CD4-positive, alpha-beta T cell treated with Interleukin-21 for 1 hour (primary cell): ENCODE measurements at regions not wholly inside any gene's neighbourhood (a gene's known extent, or its start where the extent isn't known, plus 50 kb on each side); places are given as distances from the start of the nearest gene placed in this dataset.

Experiments used
- DNase-seq: peaks from one replicate; pipeline ENCODE4 v3.0.0-alpha.2; 2020

DNA sequence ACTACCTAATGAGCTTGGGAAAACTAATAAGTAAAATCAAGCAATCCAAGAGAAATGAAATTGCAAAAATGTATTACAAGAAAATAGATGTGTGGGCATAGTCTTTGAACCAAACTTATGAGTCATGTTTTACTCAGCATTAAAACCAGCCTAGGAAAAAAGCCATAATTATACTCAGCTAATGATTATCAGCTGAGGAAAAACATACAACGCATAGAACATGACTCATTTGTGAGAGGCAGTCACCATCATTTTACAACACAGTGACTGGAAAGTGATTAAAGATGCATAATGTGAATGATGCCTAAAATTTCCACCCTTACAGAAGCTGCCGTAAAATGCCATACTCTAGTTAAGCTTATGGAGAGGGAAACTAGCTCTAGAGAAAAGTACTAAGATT is 238.0 kb upstream of the EOMES start:
- DNase-seq = no peak

DNA sequence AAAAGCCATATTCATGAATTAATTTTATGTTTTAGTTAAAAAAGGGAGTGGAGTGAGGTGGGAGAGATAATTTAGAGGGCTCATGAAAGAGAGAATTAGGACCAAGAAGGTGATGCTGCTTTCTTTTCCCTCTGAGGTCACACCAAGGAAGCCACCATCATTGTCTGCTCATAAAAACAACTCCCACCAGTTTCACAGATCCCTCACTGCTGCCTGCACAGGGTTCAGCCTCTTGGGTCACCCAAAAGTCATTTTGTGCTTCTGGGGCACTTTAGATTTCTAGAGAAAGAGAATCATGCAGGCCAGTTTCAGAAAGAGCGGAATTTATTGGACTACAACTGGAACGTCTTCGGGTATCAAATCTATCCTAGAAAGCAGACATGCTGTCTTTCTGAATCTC is 241.4 kb upstream of the EOMES start:
- no peak for DNase-seq

DNA sequence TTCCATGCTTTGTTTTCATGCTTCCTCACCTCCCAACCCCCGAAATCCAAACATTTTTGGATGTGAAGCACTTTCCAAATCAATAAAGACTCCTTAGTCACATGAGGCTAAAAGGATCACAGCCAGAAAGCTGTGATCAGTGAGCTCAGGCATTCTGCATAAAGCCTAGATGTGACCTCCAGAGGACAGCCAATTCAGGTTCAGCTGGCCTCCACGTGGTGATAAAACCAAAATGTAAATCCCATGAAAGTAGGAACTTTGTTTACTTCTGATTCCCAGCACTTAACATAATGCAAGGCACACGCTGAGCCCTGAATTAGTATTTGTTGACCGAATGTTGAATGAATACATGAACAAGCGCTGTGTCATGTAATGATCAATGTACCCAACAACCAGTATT is 249.5 kb upstream of the EOMES start:
- no peak for DNase-seq

DNA sequence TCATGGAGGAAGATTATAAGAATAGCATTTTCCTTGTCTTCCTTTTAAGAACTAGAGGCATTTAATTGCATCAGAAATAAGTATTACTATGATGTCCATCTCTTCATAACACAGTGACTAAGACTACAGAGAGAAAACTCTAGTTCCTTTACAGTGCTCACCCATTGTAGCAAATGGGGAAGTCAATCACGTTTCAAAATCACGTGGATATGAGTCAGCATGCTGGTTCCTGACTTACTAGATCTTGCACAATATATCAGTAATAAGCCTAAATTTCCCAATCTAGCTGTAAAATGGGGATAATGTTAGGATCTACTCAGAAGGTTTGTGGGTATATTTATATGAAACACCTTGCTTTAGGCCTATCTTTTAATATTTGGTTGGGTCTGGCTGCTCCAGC is 254.8 kb upstream of the EOMES start:
- no peak for DNase-seq

DNA sequence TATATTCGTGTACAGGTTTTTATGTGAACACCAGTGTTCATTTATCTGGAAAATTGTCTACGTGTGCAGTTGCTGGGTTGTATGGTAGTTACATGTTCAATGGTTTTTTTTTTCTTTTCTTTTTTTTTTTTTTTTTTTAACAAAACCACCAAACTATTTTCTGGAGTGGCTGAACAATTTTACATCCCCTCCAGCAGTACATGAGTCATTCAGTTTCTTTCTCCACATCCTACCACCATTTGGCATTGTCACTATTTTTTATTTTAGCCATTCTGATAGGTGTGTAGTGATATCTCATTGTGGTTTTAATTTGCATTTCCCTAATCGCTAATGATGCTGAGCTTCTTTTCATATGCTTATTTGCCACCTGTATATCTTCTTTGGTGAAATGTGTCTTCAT is 256.3 kb upstream of the EOMES start:
- no peak for DNase-seq

DNA sequence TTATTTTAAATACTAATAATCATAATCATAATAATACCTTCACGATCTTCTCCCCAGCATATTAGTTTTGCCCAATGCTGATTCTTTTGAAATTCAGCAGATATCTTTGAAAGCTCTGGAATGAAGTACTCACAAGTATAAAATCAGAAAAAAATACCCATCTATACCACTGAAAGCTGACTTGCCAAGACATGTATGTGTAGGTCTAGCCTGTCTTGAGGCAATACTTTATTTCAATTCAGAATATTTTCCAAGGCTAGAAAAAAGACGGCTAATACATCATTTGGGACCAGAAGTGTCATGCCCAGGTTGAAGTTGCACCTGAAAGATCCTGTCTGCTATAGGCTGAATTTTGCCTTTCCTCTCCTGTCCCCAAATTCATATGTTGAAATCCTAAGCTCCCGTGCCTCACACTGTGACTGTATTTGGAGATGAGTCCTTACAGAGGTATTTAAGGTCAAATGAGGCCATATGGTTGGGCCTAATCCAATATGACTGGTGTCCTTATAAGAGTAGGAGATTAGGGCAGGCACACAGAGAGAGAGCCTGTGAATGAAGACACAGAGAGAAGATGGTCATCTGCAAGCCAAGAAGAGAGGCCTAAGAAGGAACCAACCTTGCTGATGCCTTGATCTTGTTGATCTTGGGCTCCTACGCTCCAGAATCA is 255.9 kb upstream of the CMC1 start:
- no peak for DNase-seq

DNA sequence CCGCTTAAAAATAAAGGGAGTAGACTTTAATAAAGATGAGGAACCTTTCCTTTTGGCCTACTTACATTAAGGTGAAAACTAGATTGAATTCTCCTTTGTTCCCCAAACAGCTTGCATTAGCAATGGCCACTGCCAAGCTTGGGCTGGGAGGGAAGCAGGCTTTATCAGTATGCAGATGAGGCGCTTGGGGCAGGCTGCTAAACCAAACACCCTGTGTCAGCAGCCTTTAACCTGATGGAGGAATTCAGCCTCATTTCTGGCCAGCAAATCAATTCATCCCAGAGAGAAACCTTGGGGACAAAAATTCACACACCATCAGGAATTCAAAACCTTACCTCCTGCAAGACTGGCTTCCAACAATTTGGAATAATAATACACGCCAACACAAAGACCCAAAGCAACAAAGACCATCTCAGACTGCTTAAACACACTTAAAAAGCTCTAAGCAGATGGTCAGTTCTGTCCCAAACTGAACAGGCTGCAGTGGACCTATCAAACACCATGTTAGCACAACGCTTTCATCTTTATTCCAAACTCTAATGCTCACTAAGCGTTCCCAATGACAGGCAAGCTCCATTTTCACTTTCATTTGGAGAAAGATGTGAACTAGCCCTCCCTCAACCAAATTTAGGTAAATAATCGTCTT is 255.1 kb upstream of the CMC1 start:
- no peak for DNase-seq

DNA sequence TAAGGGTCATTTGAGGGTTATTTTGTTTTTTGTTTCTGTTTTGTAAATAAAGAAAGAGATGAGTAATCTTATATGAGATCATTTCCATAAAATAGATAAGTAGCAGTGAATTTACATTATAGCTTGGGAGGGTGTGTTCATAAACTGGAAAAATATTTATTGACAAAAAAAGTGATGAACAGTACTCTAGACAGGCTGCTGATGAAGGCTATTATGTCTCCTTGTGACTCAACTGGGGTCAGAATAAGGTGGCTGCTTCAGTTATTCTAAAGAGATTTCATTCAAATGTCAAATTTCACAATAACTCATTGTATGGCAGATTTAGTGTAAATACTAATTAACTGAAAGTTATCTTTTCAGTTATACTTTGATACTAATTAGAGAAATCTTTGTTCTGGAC is 251.1 kb upstream of the CMC1 start:
- no peak for DNase-seq

GRCh38 chr3:27990837-27991236 is 250.6 kb upstream of the CMC1 start:
- DNase-seq = no peak

- no peak for DNase-seq
These were observed 248.4 kb upstream of the CMC1 start for GRCh38 chr3:27993051-27993450.

- DNase-seq = no peak
These were observed 240.8 kb upstream of the CMC1 start for GRCh38 chr3:28000608-28001007.

- peak; percentile 13 for DNase-seq
These were observed 233.2 kb upstream of the CMC1 start for GRCh38 chr3:28008235-28008634.

GRCh38 chr3:28012830-28013229 is 228.6 kb upstream of the CMC1 start:
- no peak for DNase-seq

- no peak for DNase-seq
These were observed 227.4 kb upstream of the CMC1 start for GRCh38 chr3:28013864-28014473.

GRCh38 chr3:28018925-28019718 is 222.3 kb upstream of the CMC1 start:
- DNase-seq = no peak

- no peak for DNase-seq
These were observed 221.7 kb upstream of the CMC1 start for GRCh38 chr3:28019740-28020139.

DNA sequence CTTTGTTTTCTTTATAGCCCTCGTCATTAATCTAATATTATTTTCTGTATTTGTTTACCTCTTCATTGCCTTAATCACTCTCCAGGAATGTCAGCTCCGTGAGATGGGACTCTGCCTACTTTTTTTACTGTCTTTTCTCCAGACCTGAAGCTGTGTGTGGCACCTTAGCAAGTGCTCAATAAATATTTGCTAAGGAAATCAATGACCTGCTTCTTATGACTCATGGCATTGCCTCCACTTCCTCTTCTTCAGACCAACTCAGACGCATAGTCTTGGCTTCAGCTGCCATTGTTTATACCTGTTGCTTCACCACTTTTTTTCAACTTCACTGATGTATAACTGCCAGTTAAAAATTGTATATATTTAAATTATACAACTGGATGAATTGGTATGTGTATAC is 218.5 kb upstream of the CMC1 start:
- no peak for DNase-seq

DNA sequence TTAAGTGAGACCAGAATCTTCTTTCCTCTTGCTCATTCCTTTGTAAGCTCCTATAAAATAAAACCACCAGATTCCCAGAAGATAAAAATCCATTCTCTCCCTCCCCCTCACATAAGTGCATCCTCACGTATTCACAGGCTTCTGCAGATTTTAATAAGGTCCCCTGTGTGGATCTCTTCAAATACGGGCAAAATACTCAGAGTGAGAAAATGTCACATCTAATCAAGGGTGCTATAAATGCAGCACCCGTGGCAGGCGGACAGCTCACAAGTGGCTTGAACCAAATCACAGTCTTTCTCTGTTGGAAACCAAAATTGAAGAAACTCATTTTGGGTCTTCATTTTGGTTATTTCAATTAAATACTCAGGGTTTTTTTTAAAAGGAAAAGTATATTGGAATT is 212.9 kb upstream of the CMC1 start:
- no peak for DNase-seq

DNA sequence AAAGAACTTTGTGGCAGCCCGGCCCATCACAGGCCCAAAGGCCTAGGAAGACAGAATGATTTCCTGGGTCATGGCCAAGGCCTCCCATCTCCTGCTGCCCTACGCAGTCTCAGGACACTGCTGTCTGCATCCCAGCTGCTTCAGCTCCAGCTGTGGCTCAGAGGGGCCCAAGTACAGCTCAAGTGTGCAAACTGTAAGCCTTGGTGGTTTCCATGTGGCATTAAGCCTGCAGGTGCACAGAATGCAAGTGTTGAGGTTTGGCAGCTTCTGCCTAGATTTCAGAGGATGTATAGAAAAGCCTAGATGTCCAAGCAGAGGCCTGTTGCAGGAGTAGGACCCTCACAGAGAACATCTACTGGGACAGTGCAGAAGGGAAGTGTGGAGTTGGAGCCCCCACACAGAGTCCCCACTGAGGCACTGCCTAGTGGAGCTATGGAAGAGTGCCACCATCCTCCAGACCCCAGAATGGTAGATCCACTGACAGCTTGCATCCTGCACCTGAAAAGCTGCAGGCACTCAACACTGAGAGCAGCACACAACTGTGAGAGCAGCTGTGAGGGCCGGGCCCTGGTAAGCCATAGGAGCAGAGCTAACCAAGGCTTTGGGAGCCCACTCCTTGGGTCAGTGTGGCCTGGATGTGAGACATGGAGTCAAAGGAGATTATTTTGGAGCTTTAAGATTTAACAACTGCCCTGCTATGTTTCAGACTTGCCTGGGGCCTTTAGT is 208.2 kb upstream of the CMC1 start:
- no peak for DNase-seq

- no peak for DNase-seq
These were observed 204.5 kb upstream of the CMC1 start for GRCh38 chr3:28036599-28037575.

- no peak for DNase-seq
These were observed 202.2 kb upstream of the CMC1 start for GRCh38 chr3:28039234-28039633.

GRCh38 chr3:28039829-28040228 is 201.6 kb upstream of the CMC1 start:
- no peak for DNase-seq
